HG03378 (cell line): ENCODE measurements at regions not wholly inside any gene's neighbourhood (a gene's known extent, or its start where the extent isn't known, plus 50 kb on each side); places are given as distances from the start of the nearest gene placed in this dataset.

Source experiments
- ATAC-seq: cut with Tn5 transposase; IDR thresholded peaks from one replicate; pipeline ENCODE4 v1.9.1; 2021; ENCODE audit warnings: mild to moderate bottlenecking, moderate library complexity; ENCODE audit not compliant: unreplicated experiment

- ATAC-seq = no peak
These were observed 399.8 kb downstream of the CDH7 start for GRCh38 chr18:66150650-66151049.

DNA sequence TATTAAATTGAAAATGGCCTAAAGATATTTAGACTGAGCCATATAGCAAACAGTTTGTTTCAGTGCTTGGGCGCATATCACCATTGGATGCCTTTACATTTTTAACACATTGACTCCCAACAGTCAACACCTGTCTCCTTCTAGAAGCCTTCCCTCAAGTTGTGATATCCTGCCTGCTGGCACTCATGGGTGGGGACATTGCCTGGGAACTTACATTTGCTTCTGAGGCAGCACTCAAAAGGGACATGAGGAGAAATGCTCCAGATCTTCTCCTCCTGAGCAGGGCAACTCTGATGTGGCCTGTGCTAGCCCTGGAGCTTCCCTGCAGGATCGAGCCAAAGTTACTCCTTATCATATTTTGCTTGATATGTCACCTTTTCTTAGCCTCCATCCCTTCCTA lies 392.2 kb downstream of the CDH7 start:
- no peak for ATAC-seq

- no peak for ATAC-seq
These were observed 390.9 kb downstream of the CDH7 start for GRCh38 chr18:66141716-66142115.

- ATAC-seq = no peak
These were observed 387.8 kb downstream of the CDH7 start for GRCh38 chr18:66138642-66139041.

GRCh38 chr18:66136039-66136438 lies 385.2 kb downstream of the CDH7 start:
- no peak for ATAC-seq

DNA sequence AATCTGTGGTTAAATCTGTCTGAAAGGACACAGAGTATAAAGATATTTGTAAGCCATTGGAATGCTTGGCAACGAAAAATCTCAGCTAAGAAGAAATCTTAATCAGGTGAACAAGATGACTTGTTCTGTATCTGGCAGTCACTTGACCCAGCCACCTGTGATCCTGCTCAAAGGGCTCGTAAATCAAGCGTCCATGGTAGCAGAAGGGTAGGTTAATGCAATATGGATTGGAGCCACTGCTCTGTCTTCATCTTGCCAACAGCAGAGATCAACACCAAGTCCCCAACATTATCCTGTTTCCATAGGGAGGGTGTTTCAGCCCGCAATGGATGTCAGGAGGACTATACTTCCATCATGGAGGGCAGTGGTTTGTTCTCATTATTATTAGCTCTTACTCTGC lies 378.4 kb downstream of the CDH7 start:
- no peak for ATAC-seq

DNA sequence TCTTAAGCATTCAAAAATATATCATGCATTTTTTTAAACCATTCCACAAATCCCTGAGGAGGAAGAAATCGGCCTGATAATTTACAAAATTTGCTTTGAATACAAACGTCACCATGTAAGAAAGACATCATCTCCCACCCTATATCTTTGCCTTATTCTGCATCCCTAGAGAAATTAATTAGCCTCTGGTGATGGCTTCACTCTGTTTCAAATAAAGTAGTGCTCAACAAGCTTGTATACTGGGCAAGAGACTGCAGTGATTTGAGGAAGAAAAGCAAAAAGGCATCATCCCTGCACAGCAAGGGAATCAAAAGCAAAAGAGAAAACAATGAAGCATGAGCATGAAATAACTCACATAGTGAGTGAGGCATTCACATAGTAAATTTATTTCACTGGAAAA lies 375.5 kb downstream of the CDH7 start:
- no peak for ATAC-seq

DNA sequence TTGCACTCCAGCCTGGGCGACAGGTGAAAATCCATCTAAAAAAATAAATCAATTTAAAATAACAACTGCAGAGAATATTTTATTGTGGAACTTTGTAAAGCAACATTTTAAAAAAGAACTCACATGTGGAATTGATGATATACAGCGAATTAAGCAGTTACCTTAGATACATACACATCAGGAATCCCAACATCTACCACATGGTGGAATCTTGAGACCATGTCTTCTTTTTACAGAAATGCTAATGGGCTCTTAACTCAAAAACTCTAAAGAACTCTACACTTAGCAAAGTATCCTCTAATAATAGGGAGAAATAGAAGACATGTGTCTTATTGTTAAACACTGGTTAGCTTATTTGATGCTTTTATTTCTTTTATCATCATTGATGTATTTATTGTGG lies 373.6 kb downstream of the CDH7 start:
- ATAC-seq = no peak

DNA sequence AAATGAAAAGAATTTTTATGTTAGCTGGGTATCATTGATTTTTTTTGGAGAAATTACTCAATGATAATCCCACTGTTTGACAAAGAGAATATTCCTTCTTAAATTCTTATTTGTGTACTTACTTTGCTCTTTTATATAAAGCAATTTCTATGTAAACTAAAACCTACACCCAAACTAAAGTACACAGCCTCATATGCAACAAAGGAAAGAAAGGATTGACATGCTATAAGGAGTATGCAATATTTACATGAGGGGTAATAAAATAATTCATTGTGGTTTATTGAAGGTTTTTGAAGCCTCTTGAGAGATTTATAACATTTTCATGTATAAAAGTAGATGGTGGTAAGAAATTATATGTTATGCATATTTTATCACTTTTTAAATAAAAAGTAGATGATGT lies 368.5 kb downstream of the CDH7 start:
- no peak for ATAC-seq

GRCh38 chr18:66111018-66111417 lies 360.2 kb downstream of the CDH7 start:
- no peak for ATAC-seq

DNA sequence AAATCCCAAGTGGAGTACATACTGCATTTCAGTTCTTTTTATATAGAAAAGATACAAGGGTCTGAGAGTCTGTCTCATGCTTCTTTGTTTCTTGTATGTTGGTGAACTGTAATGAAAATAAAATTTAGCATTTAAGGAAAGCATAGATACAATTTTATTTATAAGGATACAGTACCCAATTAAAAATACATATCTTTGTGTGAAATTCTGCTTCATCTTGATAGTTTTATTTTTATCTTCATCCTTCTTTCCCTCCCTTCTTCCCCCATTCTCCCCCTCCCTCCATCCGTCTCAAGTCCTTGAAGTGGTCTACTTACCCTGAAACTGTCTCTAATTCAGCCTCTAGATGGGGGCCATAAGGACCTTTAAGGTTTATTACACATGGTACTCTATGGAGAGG lies 359.8 kb downstream of the CDH7 start:
- no peak for ATAC-seq

DNA sequence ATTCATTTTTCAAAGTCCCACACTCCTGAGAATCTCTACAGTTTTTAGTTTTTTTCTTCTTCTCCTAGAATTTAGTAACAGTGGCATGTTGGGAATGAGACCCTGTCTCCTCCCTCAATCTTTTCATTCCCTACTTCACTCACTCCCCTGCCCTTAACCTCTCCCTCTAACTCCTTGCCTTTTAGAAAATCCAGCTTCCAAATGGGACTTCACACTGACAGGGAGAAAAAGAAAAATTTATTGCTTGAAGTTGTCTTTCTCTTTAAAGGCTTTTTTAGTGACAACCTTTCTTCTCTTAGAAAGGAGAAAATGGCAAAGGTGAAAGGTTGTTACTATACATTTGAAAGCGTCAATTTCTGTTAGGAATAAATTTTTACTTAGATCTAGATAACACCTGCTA lies 359.2 kb downstream of the CDH7 start:
- ATAC-seq = no peak

GRCh38 chr18:66107546-66107945 lies 356.7 kb downstream of the CDH7 start:
- no peak for ATAC-seq

GRCh38 chr18:66105016-66105415 lies 354.2 kb downstream of the CDH7 start:
- ATAC-seq = no peak

- no peak for ATAC-seq
These were observed 352.7 kb downstream of the CDH7 start for GRCh38 chr18:66103550-66103949.

- ATAC-seq = no peak
These were observed 332.3 kb downstream of the CDH7 start for GRCh38 chr18:66083078-66083477.

GRCh38 chr18:66078925-66079800 lies 328.4 kb downstream of the CDH7 start:
- no peak for ATAC-seq

DNA sequence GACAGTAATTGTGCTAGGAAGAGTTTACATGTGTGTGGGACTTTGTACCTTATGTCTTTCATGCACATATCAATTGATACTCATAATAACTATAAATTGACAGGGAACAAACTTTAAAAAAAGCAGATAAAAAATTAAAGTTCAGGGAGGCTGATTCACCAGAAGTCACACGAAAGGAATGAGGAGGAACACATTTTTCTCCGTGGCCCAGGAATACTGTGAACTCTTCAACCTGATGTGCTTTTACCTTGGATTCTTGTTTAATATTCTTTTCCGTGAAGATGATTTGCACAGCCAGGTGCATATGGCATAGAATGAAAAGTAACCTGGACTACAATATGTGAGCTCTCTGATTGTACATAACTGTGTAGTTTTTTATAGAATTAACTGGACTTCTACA lies 326.3 kb downstream of the CDH7 start:
- ATAC-seq = no peak

GRCh38 chr18:66066191-66066590 lies 315.4 kb downstream of the CDH7 start:
- no peak for ATAC-seq

DNA sequence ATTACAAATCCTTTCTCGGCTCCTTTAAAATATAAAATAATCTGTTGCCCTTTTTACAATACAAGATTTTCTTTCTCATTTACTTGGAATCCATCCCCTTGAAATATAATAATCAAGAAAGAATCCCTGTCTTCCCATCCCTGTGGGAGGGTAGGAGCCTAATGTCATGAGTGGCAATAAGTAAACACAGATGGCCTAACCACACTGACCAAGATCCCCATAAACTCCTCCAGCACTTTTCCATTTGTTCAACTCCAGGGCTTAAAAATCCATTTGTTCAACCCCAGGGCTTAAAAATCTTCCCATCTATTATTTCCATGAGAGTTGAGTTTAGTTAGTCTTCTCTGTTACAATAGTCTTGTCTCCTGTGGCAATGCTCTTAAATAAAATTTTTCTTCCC lies 297.6 kb downstream of the CDH7 start:
- ATAC-seq = no peak

- no peak for ATAC-seq
These were observed 295.3 kb downstream of the CDH7 start for GRCh38 chr18:66046032-66046602.

DNA sequence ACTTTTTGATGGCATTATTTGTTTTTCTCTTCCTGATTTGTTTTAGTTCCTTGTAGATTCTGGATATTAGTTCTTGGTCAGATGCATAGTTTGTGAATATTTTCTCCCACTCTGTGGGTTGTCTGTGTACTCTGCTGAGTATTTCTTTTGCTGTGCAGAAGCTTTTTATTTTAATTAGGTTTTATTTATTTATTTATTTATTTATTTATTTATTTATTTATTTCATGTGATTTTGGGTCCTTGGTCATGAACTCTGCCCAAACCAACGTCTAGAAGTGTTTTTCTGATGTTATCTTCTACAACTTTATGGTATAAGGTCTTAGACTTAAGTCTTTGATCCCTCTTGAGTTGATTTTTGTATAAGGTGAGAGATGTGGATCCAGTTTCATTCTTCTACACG lies 292.2 kb downstream of the CDH7 start:
- ATAC-seq = no peak

DNA sequence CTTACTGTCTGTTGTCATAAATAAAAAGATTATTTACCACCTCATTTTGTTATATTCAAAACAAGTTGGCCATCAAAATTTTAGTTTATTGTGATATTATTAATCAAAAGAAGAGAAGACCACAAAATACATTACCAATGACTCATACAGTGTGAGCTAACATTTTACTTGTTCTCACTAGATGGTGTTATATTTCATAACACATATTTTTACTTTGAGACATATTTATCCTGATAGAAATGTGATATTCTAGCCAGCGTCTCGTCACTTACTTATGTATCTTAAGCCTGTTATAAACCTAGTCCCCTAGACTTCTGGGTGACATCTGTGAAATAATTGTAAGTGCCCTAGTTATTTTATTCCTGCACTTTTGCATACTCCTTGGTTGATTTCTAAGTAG lies 263.2 kb downstream of the CDH7 start:
- no peak for ATAC-seq
